ENCODE measurements at regions not wholly inside any gene's neighbourhood (a gene's known extent, or its start where the extent isn't known, plus 50 kb on each side); places are given as distances from the start of the nearest gene placed in this dataset.

GRCh38 chr2:67694445-67694844 lies 297.3 kb downstream of the ETAA1 start:
- BruUV-seq (replicated peaks) = no TSS peak
- H3K27ac ChIP-seq (ENCODE audit: low read depth, low read length, poor library complexity, severe bottlenecking) = no peak overlapping the region
- no peak for DNase-seq (ENCODE audit: low spot score)
- H3K36me3 ChIP-seq (ENCODE audit: insufficient read depth, low read length, poor library complexity, severe bottlenecking) = no peaks in the 10 kb centered on the region
- H3K4me1 ChIP-seq (ENCODE audit: insufficient read depth, low read length, poor library complexity, severe bottlenecking) = no peaks in the 10 kb centered on the region
- no peaks in the 10 kb centered on the region for H3K9me3 ChIP-seq (ENCODE audit: low read depth, low read length, poor library complexity, severe bottlenecking)
- no peaks in the 10 kb centered on the region for H3K27me3 ChIP-seq (replicated peaks; ENCODE audit: insufficient read depth, low read depth, low read length, poor library complexity)
- TF ChIP-seq, protein P1, sequence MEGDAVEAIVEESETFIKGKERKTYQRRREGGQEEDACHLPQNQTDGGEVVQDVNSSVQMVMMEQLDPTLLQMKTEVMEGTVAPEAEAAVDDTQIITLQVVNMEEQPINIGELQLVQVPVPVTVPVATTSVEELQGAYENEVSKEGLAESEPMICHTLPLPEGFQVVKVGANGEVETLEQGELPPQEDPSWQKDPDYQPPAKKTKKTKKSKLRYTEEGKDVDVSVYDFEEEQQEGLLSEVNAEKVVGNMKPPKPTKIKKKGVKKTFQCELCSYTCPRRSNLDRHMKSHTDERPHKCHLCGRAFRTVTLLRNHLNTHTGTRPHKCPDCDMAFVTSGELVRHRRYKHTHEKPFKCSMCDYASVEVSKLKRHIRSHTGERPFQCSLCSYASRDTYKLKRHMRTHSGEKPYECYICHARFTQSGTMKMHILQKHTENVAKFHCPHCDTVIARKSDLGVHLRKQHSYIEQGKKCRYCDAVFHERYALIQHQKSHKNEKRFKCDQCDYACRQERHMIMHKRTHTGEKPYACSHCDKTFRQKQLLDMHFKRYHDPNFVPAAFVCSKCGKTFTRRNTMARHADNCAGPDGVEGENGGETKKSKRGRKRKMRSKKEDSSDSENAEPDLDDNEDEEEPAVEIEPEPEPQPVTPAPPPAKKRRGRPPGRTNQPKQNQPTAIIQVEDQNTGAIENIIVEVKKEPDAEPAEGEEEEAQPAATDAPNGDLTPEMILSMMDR (conservative IDR thresholded peaks at IDR 0.05; ENCODE audit: low read depth, low read length) = no peak
- TF ChIP-seq EZH2 (IDR thresholded peaks at IDR 0.05; ENCODE audit: borderline replicate concordance, low read depth, low read length, poor library complexity, severe bottlenecking) = no peak
- CTCF ChIA-PET = no interaction called here
- no peak overlapping the region for H3K4me3 ChIP-seq (ENCODE audit: low read depth, low read length, poor library complexity, severe bottlenecking)
- POLR2A ChIA-PET (ENCODE audit: low non-redundant PET) = no interaction called here
- intact Hi-C loops (cut with micrococcal nuclease; ENCODE audit: unreplicated experiment) = no loop called here

- Histone ChIP-seq H3K36me3 (ENCODE audit: insufficient read depth, low read length, poor library complexity, severe bottlenecking) (no peaks in the 10 kb centered on the region), H3K27ac (ENCODE audit: low read depth, low read length, poor library complexity, severe bottlenecking) (no peak overlapping the region), H3K27me3 (replicated peaks; ENCODE audit: insufficient read depth, low read depth, low read length, poor library complexity) (no peaks in the 10 kb centered on the region), H3K4me1 (ENCODE audit: insufficient read depth, low read length, poor library complexity, severe bottlenecking) (no peaks in the 10 kb centered on the region), H3K4me3 (ENCODE audit: low read depth, low read length, poor library complexity, severe bottlenecking) (no peak overlapping the region), H3K9me3 (ENCODE audit: low read depth, low read length, poor library complexity, severe bottlenecking) (no peaks in the 10 kb centered on the region)
- BruUV-seq (replicated peaks) = no TSS peak
- POLR2A ChIA-PET (ENCODE audit: low non-redundant PET) = no interaction called here
- intact Hi-C loops (cut with micrococcal nuclease; ENCODE audit: unreplicated experiment) = no loop called here
- CTCF ChIA-PET = no interaction called here
- no peak for DNase-seq (ENCODE audit: low spot score)
- TF ChIP-seq, protein P1 (conservative IDR thresholded peaks at IDR 0.05; ENCODE audit: low read depth, low read length) = no peak
- TF ChIP-seq EZH2 (IDR thresholded peaks at IDR 0.05; ENCODE audit: borderline replicate concordance, low read depth, low read length, poor library complexity, severe bottlenecking) = no peak
These were observed 303.9 kb downstream of the ETAA1 start for GRCh38 chr2:67701011-67701410.

DNA sequence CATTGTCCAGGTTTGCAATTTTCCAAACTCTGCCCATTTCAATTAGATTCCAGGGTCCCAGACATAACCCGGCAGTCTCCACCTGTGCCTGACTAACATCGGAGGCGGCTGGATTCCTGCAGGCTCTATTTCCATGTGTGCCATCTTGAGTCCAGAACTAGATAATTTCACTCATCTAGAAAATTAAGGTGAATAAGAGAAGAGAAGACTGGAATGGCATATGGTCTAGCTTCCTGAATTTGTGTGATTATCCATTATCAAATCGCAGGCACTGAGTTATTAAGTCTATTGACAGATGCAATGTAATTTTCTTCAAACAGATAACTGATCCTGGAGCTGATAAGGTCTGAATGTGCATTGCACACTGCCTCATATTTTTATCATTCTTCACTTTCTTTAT lies 305.2 kb downstream of the ETAA1 start:
- DNase-seq (ENCODE audit: low spot score) = no peak
- Histone ChIP-seq H3K4me1 (ENCODE audit: insufficient read depth, low read length, poor library complexity, severe bottlenecking) (no peaks in the 10 kb centered on the region), H3K27ac (ENCODE audit: low read depth, low read length, poor library complexity, severe bottlenecking) (no peak overlapping the region), H3K27me3 (replicated peaks; ENCODE audit: insufficient read depth, low read depth, low read length, poor library complexity) (no peaks in the 10 kb centered on the region), H3K36me3 (ENCODE audit: insufficient read depth, low read length, poor library complexity, severe bottlenecking) (no peaks in the 10 kb centered on the region), H3K4me3 (ENCODE audit: low read depth, low read length, poor library complexity, severe bottlenecking) (no peak overlapping the region), H3K9me3 (ENCODE audit: low read depth, low read length, poor library complexity, severe bottlenecking) (no peaks in the 10 kb centered on the region)
- intact Hi-C loops (cut with micrococcal nuclease; ENCODE audit: unreplicated experiment) = no loop called here
- no peak for TF ChIP-seq EZH2 (IDR thresholded peaks at IDR 0.05; ENCODE audit: borderline replicate concordance, low read depth, low read length, poor library complexity, severe bottlenecking)
- TF ChIP-seq, protein P1 (conservative IDR thresholded peaks at IDR 0.05; ENCODE audit: low read depth, low read length) = no peak
- BruUV-seq (replicated peaks) = no TSS peak
- CTCF ChIA-PET = no interaction called here
- POLR2A ChIA-PET (ENCODE audit: low non-redundant PET) = no interaction called here
